ENCODE measurements at regions not wholly inside any gene's neighbourhood (a gene's known extent, or its start where the extent isn't known, plus 50 kb on each side); places are given as distances from the start of the nearest gene placed in this dataset.

- DNase-seq = no peak
Measured at GRCh38 chr10:130470286-130470685, 334.1 kb downstream of the GLRX3 start.

GRCh38 chr10:130470973-130471372 lies 334.8 kb downstream of the GLRX3 start:
- no peak for DNase-seq

GRCh38 chr10:130471486-130471885 lies 335.3 kb downstream of the GLRX3 start:
- no peak for DNase-seq

GRCh38 chr10:130472236-130472635 lies 336.0 kb downstream of the GLRX3 start:
- no peak for DNase-seq

GRCh38 chr10:130474591-130474990 lies 338.4 kb downstream of the GLRX3 start:
- no peak for DNase-seq

- no peak for DNase-seq
Measured at GRCh38 chr10:130477360-130477759, 341.2 kb downstream of the GLRX3 start.

- no peak for DNase-seq
Measured at GRCh38 chr10:130479146-130479545, 343.0 kb downstream of the GLRX3 start.

- DNase-seq = no peak
Measured at GRCh38 chr10:130479926-130480325, 343.7 kb downstream of the GLRX3 start.

- DNase-seq = no peak
Measured at GRCh38 chr10:130480491-130480890, 344.3 kb downstream of the GLRX3 start.

GRCh38 chr10:130481076-130481930 lies 345.1 kb downstream of the GLRX3 start:
- DNase-seq = no peak

- no peak for DNase-seq
Measured at GRCh38 chr10:130481936-130482335, 345.7 kb downstream of the GLRX3 start.

- no peak for DNase-seq
Measured at GRCh38 chr10:130483691-130484467, 347.7 kb downstream of the GLRX3 start.

- no peak for DNase-seq
Measured at GRCh38 chr10:130484468-130485180, 348.4 kb downstream of the GLRX3 start.

GRCh38 chr10:130485236-130485957 lies 349.2 kb downstream of the GLRX3 start:
- no peak for DNase-seq

GRCh38 chr10:130485958-130486895 lies 350.0 kb downstream of the GLRX3 start:
- DNase-seq = no peak

- DNase-seq = no peak
Measured at GRCh38 chr10:130486906-130487305, 350.7 kb downstream of the GLRX3 start.

- DNase-seq = no peak
Measured at GRCh38 chr10:130487566-130487965, 351.4 kb downstream of the GLRX3 start.

GRCh38 chr10:130489891-130490290 lies 353.7 kb downstream of the GLRX3 start:
- DNase-seq = no peak

- no peak for DNase-seq
Measured at GRCh38 chr10:130491011-130491692, 355.0 kb downstream of the GLRX3 start.

- no peak for DNase-seq
Measured at GRCh38 chr10:130491693-130492050, 355.5 kb downstream of the GLRX3 start.

Measured in hematopoietic multipotent progenitor cell treated with erythropoietin and hydrocortisone succinate and interleukin-3 and kit ligand, for 6 days (in vitro differentiated cells).